Spleen (tissue), 11 donors: ENCODE measurements at regions not wholly inside any gene's neighbourhood (a gene's known extent, or its start where the extent isn't known, plus 50 kb on each side); places are given as distances from the start of the nearest gene placed in this dataset.

ENCODE experiments used
- DNase-seq: peaks from one replicate; pipeline ENCODE4 v3.0.0-alpha.2; 2020
- H3K27ac ChIP-seq, 8 donors: fragments of 200-600 bp; sonication (generic) in 7 of 8; 1 replicate in 4 of 8; 2 replicates in 4 of 8; pipeline versions ENCODE4 v1.5.0 to v1.8.0; 2016 to 2021; ENCODE audit warnings: inconsistent platforms in 4 of 8, mild to moderate bottlenecking in 4 of 8, moderate library complexity in 1 of 8
- H3K27me3 ChIP-seq, 7 donors: fragments of 200-600 bp; sonication (generic) in 6 of 7; replicated peaks in 1 of 7; 1 replicate in 4 of 7; 2 replicates in 3 of 7; pipeline versions ENCODE4 v1.5.0 to v1.8.0; 2016 to 2021; ENCODE audit warnings: inconsistent platforms in 3 of 7, mild to moderate bottlenecking in 1 of 7
- H3K36me3 ChIP-seq, 6 donors: fragments of 200-600 bp; sonication (generic) in 5 of 6; 1 replicate in 4 of 6; 2 replicates in 2 of 6; pipeline versions ENCODE4 v1.5.0 to v1.8.0; 2016 to 2021; ENCODE audit warnings: inconsistent platforms in 2 of 6
- H3K4me1 ChIP-seq, 6 donors: fragments of 200-600 bp; sonication (generic) in 5 of 6; 1 replicate in 3 of 6; 2 replicates in 3 of 6; pipeline versions ENCODE4 v1.5.0 to v1.8.0; 2016 to 2021; ENCODE audit warnings: inconsistent platforms in 3 of 6
- H3K4me3 ChIP-seq, 8 donors: fragments of 200-600 bp; sonication (generic) in 7 of 8; 1 replicate in 4 of 8; 2 replicates in 4 of 8; pipeline versions ENCODE4 v1.5.0 to v1.8.0; 2016 to 2021; ENCODE audit warnings: inconsistent platforms in 4 of 8, mild to moderate bottlenecking in 4 of 8, moderate library complexity in 2 of 8
- H3K9me3 ChIP-seq, 8 donors: fragments of 200-600 bp; sonication (generic) in 7 of 8; 1 replicate in 4 of 8; 2 replicates in 4 of 8; pipeline versions ENCODE4 v1.5.0 to v1.8.0; 2016 to 2021; ENCODE audit warnings: inconsistent platforms in 4 of 8
- POLR2A ChIP-seq, 3 donors: fragments of 450-650 bp; IDR thresholded peaks; one replicate each; pipeline ENCODE4 v1.5.1; 2017; ENCODE audit warnings: antibody characterized with exemption in 3 of 3, mild to moderate bottlenecking in 1 of 3
- POLR2AphosphoS5 ChIP-seq, 3 donors: sonication (generic); formaldehyde crosslinking; IDR thresholded peaks; one replicate each; pipeline ENCODE4 v1.5.1; 2017; ENCODE audit warnings: antibody characterized with exemption in 3 of 3
- WGBS, 5 donors: extraction: QIAGEN DNeasy Blood & Tissue Kit in 3 of 5; methylation state at CpG; one replicate each; pipeline versions ENCODE4 v1.1.5 to v1.1.7; 2013 to 2018; 5-methylcytosine and 5-hydroxymethylcytosine counted together
- intact Hi-C: fragments of 100-400 bp; cut with DNase I; formaldehyde crosslinking; loops from one replicate; pipeline ENCODE4 v1.15.0; 2023; ENCODE audit warnings: low total_unique reads
- TF ChIP-seq, protein P1 (sequence below), 11 experiments: fragments of 200-600 bp in 7 of 11; fragments of 450-650 bp in 4 of 11; sonication (generic) in 4 of 11; IDR thresholded peaks in 8 of 11; conservative IDR thresholded peaks in 3 of 11; 1 replicate in 7 of 11; 2 replicates in 4 of 11; pipeline versions ENCODE4 v1.4.0 to v1.8.0; 2016 to 2021; ENCODE audit warnings: antibody characterized with exemption in 11 of 11, inconsistent platforms in 4 of 11, mild to moderate bottlenecking in 1 of 11
- donor health status: healthy with polysubstance abuse.
- donor health status: DM: no; HTN: no; CAD: no; lungs with moderate emphysema.
- donor health status: DM: no; HTN: no; CAD: no.
- donor health status: Bipolar disorder and iron deficiency.
- donor health status: healthy.
- donor health status: DM: no; HTN: no; CAD: no.
- donor health status: DM: yes; HTN: yes; CAD: no.

DNA sequence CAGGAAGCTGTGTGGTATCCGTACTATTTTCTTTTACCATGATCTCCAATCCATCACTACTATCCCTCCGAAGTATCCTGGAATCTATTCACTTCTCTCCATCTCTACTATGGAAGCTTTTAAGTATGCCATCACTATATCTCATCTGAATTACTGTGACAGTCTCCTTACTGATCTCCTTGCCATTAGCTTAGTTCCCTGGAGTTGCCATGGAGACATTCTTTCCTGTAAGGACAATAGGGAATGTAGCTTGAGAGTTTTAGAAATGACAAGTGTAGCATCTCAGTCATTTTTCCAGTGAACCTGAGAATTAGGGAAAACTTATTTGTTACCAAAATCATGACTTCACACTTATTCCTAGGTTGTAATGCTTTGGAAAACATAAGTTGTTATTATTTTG lies 86.3 kb downstream of the HPGD start:
- no peak overlapping the region for H3K27ac ChIP-seq
- no peaks in the 10 kb centered on the region for H3K4me1 ChIP-seq
- no peak for DNase-seq
- H3K36me3 ChIP-seq, result no peaks in the 10 kb centered on the region
- peaks cover 0 to 4% (median 0%) of the 10 kb centered on the region in 8 donors for H3K9me3 ChIP-seq
- no peaks in the 10 kb centered on the region for H3K27me3 ChIP-seq
- H3K4me3 ChIP-seq, result no peak overlapping the region
- TF ChIP-seq, protein P1, sequence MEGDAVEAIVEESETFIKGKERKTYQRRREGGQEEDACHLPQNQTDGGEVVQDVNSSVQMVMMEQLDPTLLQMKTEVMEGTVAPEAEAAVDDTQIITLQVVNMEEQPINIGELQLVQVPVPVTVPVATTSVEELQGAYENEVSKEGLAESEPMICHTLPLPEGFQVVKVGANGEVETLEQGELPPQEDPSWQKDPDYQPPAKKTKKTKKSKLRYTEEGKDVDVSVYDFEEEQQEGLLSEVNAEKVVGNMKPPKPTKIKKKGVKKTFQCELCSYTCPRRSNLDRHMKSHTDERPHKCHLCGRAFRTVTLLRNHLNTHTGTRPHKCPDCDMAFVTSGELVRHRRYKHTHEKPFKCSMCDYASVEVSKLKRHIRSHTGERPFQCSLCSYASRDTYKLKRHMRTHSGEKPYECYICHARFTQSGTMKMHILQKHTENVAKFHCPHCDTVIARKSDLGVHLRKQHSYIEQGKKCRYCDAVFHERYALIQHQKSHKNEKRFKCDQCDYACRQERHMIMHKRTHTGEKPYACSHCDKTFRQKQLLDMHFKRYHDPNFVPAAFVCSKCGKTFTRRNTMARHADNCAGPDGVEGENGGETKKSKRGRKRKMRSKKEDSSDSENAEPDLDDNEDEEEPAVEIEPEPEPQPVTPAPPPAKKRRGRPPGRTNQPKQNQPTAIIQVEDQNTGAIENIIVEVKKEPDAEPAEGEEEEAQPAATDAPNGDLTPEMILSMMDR (IDR thresholded peaks at IDR 0.05 in 8 of 11, conservative IDR thresholded peaks at IDR 0.05 in 3 of 11), result no peak
- TF ChIP-seq POLR2A (IDR thresholded peaks at IDR 0.05) (no peak), POLR2AphosphoS5 (IDR thresholded peaks at IDR 0.05) (no peak)
- 87 to 98% (median 95%) methylated on average over 2 of the region's 2 CpGs for WGBS, 5 donors
- intact Hi-C loops, result no loop called here

DNA sequence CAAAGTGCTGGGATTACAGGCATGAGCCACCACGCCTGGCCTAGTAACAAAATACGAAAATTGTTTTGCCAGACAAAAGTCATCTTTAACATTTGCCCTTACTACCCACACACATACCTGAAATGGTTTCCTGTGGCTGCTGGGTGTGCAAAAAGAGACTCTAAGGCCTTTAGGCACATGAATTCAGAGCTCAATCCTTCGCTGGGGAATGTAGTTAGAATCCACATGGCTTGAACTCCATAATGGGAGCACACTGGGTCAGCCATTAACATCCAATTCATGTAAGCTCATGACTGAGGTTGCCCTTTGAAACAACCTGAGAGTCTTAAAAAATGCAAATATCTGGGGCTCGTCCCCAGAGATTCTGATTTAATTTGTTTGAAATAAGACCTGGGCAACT lies 87.8 kb downstream of the HPGD start:
- 80 to 91% (median 88%) methylated on average over 4 of the region's 4 CpGs for WGBS, 5 donors
- Histone ChIP-seq H3K36me3 (no peaks in the 10 kb centered on the region), H3K4me3 (no peak overlapping the region), H3K4me1 (no peaks in the 10 kb centered on the region), H3K27me3 (no peaks in the 10 kb centered on the region), H3K27ac (no peak overlapping the region), H3K9me3 (peaks cover 0 to under 1% (median 0%) of the 10 kb centered on the region in 8 donors)
- no peak for DNase-seq
- TF ChIP-seq, protein P1 (IDR thresholded peaks at IDR 0.05 in 8 of 11, conservative IDR thresholded peaks at IDR 0.05 in 3 of 11), result no peak
- TF ChIP-seq POLR2A (IDR thresholded peaks at IDR 0.05) (no peak), POLR2AphosphoS5 (IDR thresholded peaks at IDR 0.05) (no peak)
- intact Hi-C loops, result no loop called here

DNA sequence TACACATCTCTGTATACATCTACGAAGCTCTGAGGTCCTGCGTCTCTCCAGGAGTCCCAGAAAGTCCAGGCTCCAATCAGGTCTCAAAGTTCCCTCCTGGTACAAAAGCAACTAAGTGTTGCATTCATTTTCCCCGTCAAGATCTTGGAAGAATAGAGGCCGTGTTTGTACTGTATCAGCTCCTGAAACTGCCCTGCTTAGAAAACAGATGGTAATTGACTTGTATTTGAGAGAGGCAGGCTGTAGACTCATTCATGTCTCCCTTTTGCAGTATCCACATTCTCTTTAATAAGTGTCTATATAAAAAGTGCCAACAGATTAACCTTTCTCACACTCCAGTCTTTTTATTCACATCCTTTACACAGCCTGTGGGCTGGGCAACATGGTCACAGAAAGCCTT lies 91.7 kb downstream of the HPGD start:
- H3K4me1 ChIP-seq, result no peaks in the 10 kb centered on the region
- no peaks in the 10 kb centered on the region for H3K9me3 ChIP-seq
- DNase-seq, result no peak
- no peak overlapping the region for H3K4me3 ChIP-seq
- H3K27ac ChIP-seq, result no peak overlapping the region
- H3K36me3 ChIP-seq, result no peaks in the 10 kb centered on the region
- H3K27me3 ChIP-seq, result no peaks in the 10 kb centered on the region
- TF ChIP-seq, protein P1 (IDR thresholded peaks at IDR 0.05 in 8 of 11, conservative IDR thresholded peaks at IDR 0.05 in 3 of 11), result no peak
- TF ChIP-seq POLR2A (IDR thresholded peaks at IDR 0.05) (no peak), POLR2AphosphoS5 (IDR thresholded peaks at IDR 0.05) (no peak)
- intact Hi-C loops, result no loop called here
- 75 to 89% (median 88%) methylated on average over 4 of the region's 4 CpGs for WGBS, 5 donors

DNA sequence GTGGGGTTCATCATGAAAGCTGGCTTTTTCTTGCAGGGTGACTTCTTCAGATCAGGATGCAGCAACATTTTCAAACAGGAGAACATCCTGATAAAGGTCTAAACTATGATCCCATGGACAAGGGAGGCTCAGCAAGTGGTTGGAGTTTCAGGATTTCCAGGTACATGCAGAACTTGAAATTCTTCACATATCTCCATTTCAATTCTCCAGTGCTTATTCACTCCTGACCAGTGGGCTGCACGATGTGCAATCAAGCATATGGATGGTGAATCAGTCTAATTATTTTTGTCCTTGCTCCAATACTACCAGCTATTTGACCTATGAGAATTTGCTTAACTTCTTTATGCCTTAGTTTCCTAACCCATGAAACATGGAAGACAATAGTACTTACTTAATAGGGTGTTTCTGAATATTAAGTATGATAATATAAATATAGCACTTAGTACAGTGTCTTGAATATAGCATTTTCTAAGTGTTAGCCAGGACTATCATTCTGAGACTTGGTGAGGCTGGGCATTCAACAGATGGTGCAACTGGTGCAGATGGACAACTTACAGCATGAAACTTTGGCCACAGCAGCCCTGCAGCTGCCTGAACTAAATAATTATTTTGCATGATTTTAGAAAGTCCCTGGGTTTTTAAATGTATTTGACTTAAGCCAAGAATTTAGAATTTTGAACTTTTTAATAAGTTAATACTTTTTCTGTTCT lies 92.4 kb downstream of the HPGD start:
- Histone ChIP-seq H3K4me3 (no peak overlapping the region), H3K36me3 (no peaks in the 10 kb centered on the region), H3K4me1 (no peaks in the 10 kb centered on the region), H3K9me3 (no peaks in the 10 kb centered on the region), H3K27ac (no peak overlapping the region), H3K27me3 (no peaks in the 10 kb centered on the region)
- WGBS, 5 donors, result 84 to 100% (median 97%) methylated on average over 1 of the region's 1 CpG
- intact Hi-C loops, result no loop called here
- no peak for DNase-seq
- TF ChIP-seq POLR2A (IDR thresholded peaks at IDR 0.05), result no peak
- TF ChIP-seq POLR2AphosphoS5 (IDR thresholded peaks at IDR 0.05), result no peak
- TF ChIP-seq, protein P1 (IDR thresholded peaks at IDR 0.05 in 8 of 11, conservative IDR thresholded peaks at IDR 0.05 in 3 of 11), result no peak
